GM23338 (cell line): ENCODE measurements at regions not wholly inside any gene's neighbourhood (a gene's known extent, or its start where the extent isn't known, plus 50 kb on each side); places are given as distances from the start of the nearest gene placed in this dataset.

ENCODE experiments used
- ATAC-seq: fragments of 200-7000 bp; cut with Tn5 transposase; 3 replicates; pipeline ENCODE4 v1.9.1; 2020
- DNase-seq: peaks from one replicate; pipeline ENCODE4 v3.0.0-alpha.2; 2015; ENCODE audit warnings: low spot score
- H2AFZ ChIP-seq: fragments of 200-600 bp; sonication (generic); 2 replicates; pipeline ENCODE4 v1.8.0; 2016; ENCODE audit warnings: antibody characterized with exemption, mild to moderate bottlenecking, moderate library complexity
- H3F3A ChIP-seq: fragments of 200-600 bp; sonication (generic); replicated peaks from 2 replicates; pipeline ENCODE4 v1.8.0; 2017; ENCODE audit warnings: antibody characterized with exemption, mixed run types, low read depth
- H3K27ac ChIP-seq: fragments of 200-600 bp; sonication (generic); 2 replicates; pipeline ENCODE4 v1.6.1; 2016; ENCODE audit warnings: low read depth
- H3K27me3 ChIP-seq: fragments of 200-600 bp; sonication (generic); 2 replicates; pipeline ENCODE4 v1.8.0; 2016; ENCODE audit warnings: mild to moderate bottlenecking, mixed run types, moderate library complexity; ENCODE audit not compliant: insufficient read depth
- H3K36me3 ChIP-seq: fragments of 200-600 bp; sonication (generic); 2 replicates; pipeline ENCODE4 v1.8.0; 2016; ENCODE audit warnings: mild to moderate bottlenecking; ENCODE audit not compliant: insufficient read depth
- H3K4me1 ChIP-seq: fragments of 200-600 bp; sonication (generic); 2 replicates; pipeline ENCODE4 v1.8.0; 2016; ENCODE audit warnings: mild to moderate bottlenecking, moderate library complexity; ENCODE audit not compliant: insufficient read depth
- H3K4me2 ChIP-seq: fragments of 200-600 bp; sonication (generic); 2 replicates; pipeline ENCODE4 v1.7.1; 2017; ENCODE audit warnings: mixed run types
- H3K4me3 ChIP-seq: fragments of 200-600 bp; sonication (generic); 2 replicates; pipeline ENCODE4 v1.6.1; 2016; ENCODE audit warnings: mixed run types
- H3K79me2 ChIP-seq: fragments of 200-600 bp; sonication (generic); replicated peaks from 2 replicates; pipeline ENCODE4 v1.8.0; 2017; ENCODE audit warnings: mild to moderate bottlenecking; ENCODE audit not compliant: insufficient read depth
- H3K9me2 ChIP-seq: fragments of 200-600 bp; sonication (generic); 2 replicates; pipeline ENCODE4 v1.8.0; 2017; ENCODE audit not compliant: insufficient read depth
- H4K20me1 ChIP-seq: fragments of 200-600 bp; sonication (generic); replicated peaks from 2 replicates; pipeline ENCODE4 v1.8.0; 2017; ENCODE audit warnings: mild to moderate bottlenecking; ENCODE audit not compliant: insufficient read depth
- H3K27ac Mint-ChIP-seq: 2 replicates; pipeline ENCODE4 v1.8.0; 2020; ENCODE audit warnings: inconsistent platforms, mild to moderate bottlenecking, moderate library complexity, mixed read lengths
- H3K27me3 Mint-ChIP-seq: 3 replicates; pipeline ENCODE4 v1.8.0; 2022; ENCODE audit warnings: low read depth, mild to moderate bottlenecking, moderate library complexity, mixed read lengths, inconsistent platforms; ENCODE audit not compliant: insufficient read depth, poor library complexity
- H3K36me3 Mint-ChIP-seq: 3 replicates; pipeline ENCODE4 v1.8.0; 2021; ENCODE audit warnings: low read depth, mild to moderate bottlenecking, inconsistent platforms, moderate library complexity, mixed read lengths
- H3K4me1 Mint-ChIP-seq: 3 replicates; pipeline ENCODE4 v1.8.0; 2020; ENCODE audit warnings: mild to moderate bottlenecking, inconsistent platforms, mixed read lengths
- H3K4me3 Mint-ChIP-seq: 3 replicates; pipeline ENCODE4 v1.8.0; 2021; ENCODE audit warnings: moderate library complexity, mild to moderate bottlenecking, inconsistent platforms, mixed read lengths
- H3K9me3 Mint-ChIP-seq: 3 replicates; pipeline ENCODE4 v1.8.0; 2020; ENCODE audit warnings: moderate library complexity, mild to moderate bottlenecking, inconsistent platforms, mixed read lengths
- CREB1 ChIP-seq: fragments of 250-450 bp; sonication (Bioruptor Pico); IDR thresholded peaks from 2 replicates; pipeline ENCODE4 v1.5.0; 2020; ENCODE audit warnings: low read depth, mild to moderate bottlenecking, moderate library complexity
- EZH2phosphoT487 ChIP-seq: fragments of 200-600 bp; sonication (generic); IDR thresholded peaks from one replicate; pipeline ENCODE4 v1.8.1; 2018; ENCODE audit warnings: antibody characterized with exemption; ENCODE audit not compliant: unreplicated experiment
- JUNB ChIP-seq: IDR thresholded peaks from one replicate; pipeline ENCODE4 v1.6.1; 2016; ENCODE audit warnings: antibody characterized with exemption; ENCODE audit not compliant: unreplicated experiment
- ZNF462 ChIP-seq: fragments of 250-450 bp; sonication (Bioruptor Pico); IDR thresholded peaks from 2 replicates; pipeline ENCODE4 v1.5.0; 2020; ENCODE audit warnings: mild to moderate bottlenecking, moderate library complexity
- TF ChIP-seq, protein P1 (sequence below): IDR thresholded peaks from 2 replicates; pipeline ENCODE4 v1.6.1; 2016; ENCODE audit warnings: antibody characterized with exemption
- TF ChIP-seq, protein P2 (sequence below), 2 experiments: fragments of 200-600 bp in 1 of 2; sonication (generic) in 1 of 2; conservative IDR thresholded peaks; 2 replicates each; pipeline versions ENCODE4 v1.5.1 to v1.6.1; 2016 to 2017; ENCODE audit warnings: antibody characterized with exemption in 2 of 2, low read depth in 2 of 2, mild to moderate bottlenecking in 2 of 2, moderate library complexity in 1 of 2
- TF ChIP-seq, protein P3 (sequence below): IDR thresholded peaks from one replicate; pipeline ENCODE4 v1.6.1; 2018; ENCODE audit warnings: antibody characterized with exemption; ENCODE audit not compliant: unreplicated experiment

- DNase-seq (no peak), ATAC-seq (no peak)
- Mint-ChIP-seq H3K36me3 (peaks cover 44% of the 10 kb centered on the region), H3K9me3 (peaks cover 98% of the 10 kb centered on the region), H3K27me3 (peaks cover 5% of the 10 kb centered on the region), H3K4me1 (no peaks in the 10 kb centered on the region), H3K27ac (no peak overlapping the region), H3K4me3 (no peak overlapping the region)
- no peak overlapping the region for H2AFZ ChIP-seq
- H3K79me2 ChIP-seq, result no peaks in the 10 kb centered on the region
- H3K4me1 ChIP-seq, result no peaks in the 10 kb centered on the region
- H3K36me3 ChIP-seq, result 0 out of 2 replicates have a peak, but pooled peaks cover under 1% of the 10 kb centered on the region
- H3K27me3 ChIP-seq, result no peaks in the 10 kb centered on the region
- no peak overlapping the region for H3K4me2 ChIP-seq
- H3F3A ChIP-seq, result no peaks in the 10 kb centered on the region
- TF ChIP-seq, protein P1, sequence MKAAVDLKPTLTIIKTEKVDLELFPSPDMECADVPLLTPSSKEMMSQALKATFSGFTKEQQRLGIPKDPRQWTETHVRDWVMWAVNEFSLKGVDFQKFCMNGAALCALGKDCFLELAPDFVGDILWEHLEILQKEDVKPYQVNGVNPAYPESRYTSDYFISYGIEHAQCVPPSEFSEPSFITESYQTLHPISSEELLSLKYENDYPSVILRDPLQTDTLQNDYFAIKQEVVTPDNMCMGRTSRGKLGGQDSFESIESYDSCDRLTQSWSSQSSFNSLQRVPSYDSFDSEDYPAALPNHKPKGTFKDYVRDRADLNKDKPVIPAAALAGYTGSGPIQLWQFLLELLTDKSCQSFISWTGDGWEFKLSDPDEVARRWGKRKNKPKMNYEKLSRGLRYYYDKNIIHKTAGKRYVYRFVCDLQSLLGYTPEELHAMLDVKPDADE, result no peak
- TF ChIP-seq EZH2phosphoT487, result no peak
- H4K20me1 ChIP-seq, result no peaks in the 10 kb centered on the region
- no peak overlapping the region for H3K4me3 ChIP-seq
- no peaks in the 10 kb centered on the region for H3K9me2 ChIP-seq
- no peak overlapping the region for H3K27ac ChIP-seq
These were observed 70.1 kb upstream of the SHISA6 start for GRCh38 chr17:11170881-11171280.

DNA sequence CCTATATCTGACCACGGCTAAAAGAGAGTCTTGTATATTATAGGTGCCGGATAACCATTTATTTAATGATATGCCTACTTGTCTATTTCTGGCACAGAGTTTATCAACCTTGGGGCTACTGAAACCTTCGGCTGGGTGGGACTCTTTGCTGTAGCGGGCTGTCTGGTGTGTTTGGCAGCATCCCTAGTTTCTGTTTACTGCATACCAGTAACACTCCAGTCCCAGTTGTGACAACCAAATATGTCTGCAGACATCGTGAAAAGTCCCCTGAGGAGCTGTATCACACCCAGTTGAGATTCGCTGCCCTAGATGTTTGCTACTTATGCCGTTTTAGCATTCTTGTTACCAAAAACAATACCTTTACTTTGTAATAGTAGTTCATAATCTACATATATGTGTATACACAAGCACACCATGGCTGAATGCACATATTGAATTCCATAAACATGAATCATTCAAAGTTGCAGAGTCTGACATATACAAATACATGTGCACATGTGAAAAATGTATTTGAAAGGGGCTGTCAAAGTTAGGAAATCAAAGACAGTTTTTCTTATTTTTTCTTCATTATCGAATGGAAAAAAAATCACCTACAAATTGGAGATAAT, 89.1 kb upstream of the SHISA6 start:
- no peaks in the 10 kb centered on the region for H3K4me1 ChIP-seq
- Mint-ChIP-seq H3K4me3 (no peak overlapping the region), H3K27ac (no peak overlapping the region), H3K36me3 (peaks cover 43% of the 10 kb centered on the region), H3K9me3 (peaks cover 95% of the 10 kb centered on the region), H3K27me3 (no peaks in the 10 kb centered on the region), H3K4me1 (no peaks in the 10 kb centered on the region)
- no peaks in the 10 kb centered on the region for H4K20me1 ChIP-seq
- no peak overlapping the region for H3K27ac ChIP-seq
- no peaks in the 10 kb centered on the region for H3K27me3 ChIP-seq
- no peaks in the 10 kb centered on the region for H3F3A ChIP-seq
- H2AFZ ChIP-seq, result no peak overlapping the region
- H3K4me3 ChIP-seq, result no peak overlapping the region
- peaks cover 4% of the 10 kb centered on the region; the same call in 1 of the 2 replicates for H3K36me3 ChIP-seq
- no peak for ATAC-seq
- no peaks in the 10 kb centered on the region for H3K79me2 ChIP-seq
- no peak for DNase-seq
- no peaks in the 10 kb centered on the region for H3K9me2 ChIP-seq
- no peak overlapping the region for H3K4me2 ChIP-seq
- TF ChIP-seq, protein P1, result no peak
- TF ChIP-seq, protein P2, sequence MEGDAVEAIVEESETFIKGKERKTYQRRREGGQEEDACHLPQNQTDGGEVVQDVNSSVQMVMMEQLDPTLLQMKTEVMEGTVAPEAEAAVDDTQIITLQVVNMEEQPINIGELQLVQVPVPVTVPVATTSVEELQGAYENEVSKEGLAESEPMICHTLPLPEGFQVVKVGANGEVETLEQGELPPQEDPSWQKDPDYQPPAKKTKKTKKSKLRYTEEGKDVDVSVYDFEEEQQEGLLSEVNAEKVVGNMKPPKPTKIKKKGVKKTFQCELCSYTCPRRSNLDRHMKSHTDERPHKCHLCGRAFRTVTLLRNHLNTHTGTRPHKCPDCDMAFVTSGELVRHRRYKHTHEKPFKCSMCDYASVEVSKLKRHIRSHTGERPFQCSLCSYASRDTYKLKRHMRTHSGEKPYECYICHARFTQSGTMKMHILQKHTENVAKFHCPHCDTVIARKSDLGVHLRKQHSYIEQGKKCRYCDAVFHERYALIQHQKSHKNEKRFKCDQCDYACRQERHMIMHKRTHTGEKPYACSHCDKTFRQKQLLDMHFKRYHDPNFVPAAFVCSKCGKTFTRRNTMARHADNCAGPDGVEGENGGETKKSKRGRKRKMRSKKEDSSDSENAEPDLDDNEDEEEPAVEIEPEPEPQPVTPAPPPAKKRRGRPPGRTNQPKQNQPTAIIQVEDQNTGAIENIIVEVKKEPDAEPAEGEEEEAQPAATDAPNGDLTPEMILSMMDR (conservative IDR thresholded peaks at IDR 0.05; ENCODE audit: low read depth in 2 of 2), result no peak
- TF ChIP-seq ZNF462 (no peak), JUNB (no peak), CREB1 (CRISPR knock-in tag) (no peak)
- TF ChIP-seq, protein P3, sequence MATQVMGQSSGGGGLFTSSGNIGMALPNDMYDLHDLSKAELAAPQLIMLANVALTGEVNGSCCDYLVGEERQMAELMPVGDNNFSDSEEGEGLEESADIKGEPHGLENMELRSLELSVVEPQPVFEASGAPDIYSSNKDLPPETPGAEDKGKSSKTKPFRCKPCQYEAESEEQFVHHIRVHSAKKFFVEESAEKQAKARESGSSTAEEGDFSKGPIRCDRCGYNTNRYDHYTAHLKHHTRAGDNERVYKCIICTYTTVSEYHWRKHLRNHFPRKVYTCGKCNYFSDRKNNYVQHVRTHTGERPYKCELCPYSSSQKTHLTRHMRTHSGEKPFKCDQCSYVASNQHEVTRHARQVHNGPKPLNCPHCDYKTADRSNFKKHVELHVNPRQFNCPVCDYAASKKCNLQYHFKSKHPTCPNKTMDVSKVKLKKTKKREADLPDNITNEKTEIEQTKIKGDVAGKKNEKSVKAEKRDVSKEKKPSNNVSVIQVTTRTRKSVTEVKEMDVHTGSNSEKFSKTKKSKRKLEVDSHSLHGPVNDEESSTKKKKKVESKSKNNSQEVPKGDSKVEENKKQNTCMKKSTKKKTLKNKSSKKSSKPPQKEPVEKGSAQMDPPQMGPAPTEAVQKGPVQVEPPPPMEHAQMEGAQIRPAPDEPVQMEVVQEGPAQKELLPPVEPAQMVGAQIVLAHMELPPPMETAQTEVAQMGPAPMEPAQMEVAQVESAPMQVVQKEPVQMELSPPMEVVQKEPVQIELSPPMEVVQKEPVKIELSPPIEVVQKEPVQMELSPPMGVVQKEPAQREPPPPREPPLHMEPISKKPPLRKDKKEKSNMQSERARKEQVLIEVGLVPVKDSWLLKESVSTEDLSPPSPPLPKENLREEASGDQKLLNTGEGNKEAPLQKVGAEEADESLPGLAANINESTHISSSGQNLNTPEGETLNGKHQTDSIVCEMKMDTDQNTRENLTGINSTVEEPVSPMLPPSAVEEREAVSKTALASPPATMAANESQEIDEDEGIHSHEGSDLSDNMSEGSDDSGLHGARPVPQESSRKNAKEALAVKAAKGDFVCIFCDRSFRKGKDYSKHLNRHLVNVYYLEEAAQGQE, result no peak
